Astrocyte (in vitro differentiated cells and primary cell): ENCODE measurements at regions not wholly inside any gene's neighbourhood (a gene's known extent, or its start where the extent isn't known, plus 50 kb on each side); places are given as distances from the start of the nearest gene placed in this dataset.

Experiments
- DNase-seq: peaks from one replicate; pipeline ENCODE4 v3.0.0-alpha.2; 2010; ENCODE audit warnings: low read depth
- FAIRE-seq: peaks from 2 replicates; lab custom pipeline; 2011; peaks lifted over from hg19 to GRCh38; lab: Jason Lieb, UNC
- H2AFZ ChIP-seq: 2 replicates; pipeline ENCODE4 v1.6.0; 2012; ENCODE audit warnings: low read depth, low read length, inconsistent platforms
- H3K27ac ChIP-seq: 2 replicates; pipeline ENCODE4 v1.5.1; 2011; ENCODE audit warnings: low read depth, low read length, inconsistent platforms
- H3K27me3 ChIP-seq: 2 replicates; pipeline ENCODE4 v1.6.0; 2011; ENCODE audit warnings: low read length, inconsistent platforms; ENCODE audit not compliant: insufficient read depth
- H3K36me3 ChIP-seq: 2 replicates; pipeline ENCODE4 v1.5.1; 2011; ENCODE audit warnings: low read length, inconsistent platforms; ENCODE audit not compliant: insufficient read depth
- H3K4me1 ChIP-seq: 2 replicates; pipeline ENCODE4 v1.5.1; 2011; ENCODE audit warnings: low read length, inconsistent platforms; ENCODE audit not compliant: insufficient read depth
- H3K4me2 ChIP-seq: 2 replicates; pipeline ENCODE4 v1.6.0; 2012; ENCODE audit warnings: low read length, inconsistent platforms
- H3K4me3 ChIP-seq: 2 replicates; pipeline ENCODE4 v1.5.1; 2011; ENCODE audit warnings: low read depth, mild to moderate bottlenecking, low read length, inconsistent platforms; ENCODE audit not compliant: insufficient read depth
- H3K79me2 ChIP-seq: 2 replicates; pipeline ENCODE4 v1.6.0; 2012; ENCODE audit warnings: mild to moderate bottlenecking, low read length, inconsistent platforms; ENCODE audit not compliant: insufficient read depth
- H3K9ac ChIP-seq: 2 replicates; pipeline ENCODE4 v1.6.0; 2012; ENCODE audit warnings: mild to moderate bottlenecking, low read length, inconsistent platforms
- H3K9me3 ChIP-seq: 2 replicates; pipeline ENCODE4 v1.5.1; 2012; ENCODE audit warnings: low read depth, mild to moderate bottlenecking, low read length, inconsistent platforms; ENCODE audit not compliant: insufficient read depth
- H4K20me1 ChIP-seq: 2 replicates; pipeline ENCODE4 v1.6.0; 2012; ENCODE audit warnings: low read length, inconsistent platforms; ENCODE audit not compliant: insufficient read depth
- H3K27ac Mint-ChIP-seq: one replicate; pipeline ENCODE4 v1.8.0; 2021; ENCODE audit warnings: mild to moderate bottlenecking, mixed read lengths; ENCODE audit not compliant: unreplicated experiment
- H3K27me3 Mint-ChIP-seq: one replicate; pipeline ENCODE4 v1.8.0; 2021; ENCODE audit warnings: low read depth, mixed read lengths; ENCODE audit not compliant: unreplicated experiment
- H3K36me3 Mint-ChIP-seq: one replicate; pipeline ENCODE4 v1.8.0; 2021; ENCODE audit warnings: low read depth, mixed read lengths; ENCODE audit not compliant: unreplicated experiment
- H3K4me1 Mint-ChIP-seq: one replicate; pipeline ENCODE4 v1.8.0; 2021; ENCODE audit warnings: low read depth, mixed read lengths; ENCODE audit not compliant: unreplicated experiment
- H3K4me3 Mint-ChIP-seq: one replicate; pipeline ENCODE4 v1.8.0; 2021; ENCODE audit warnings: mild to moderate bottlenecking, moderate library complexity, mixed read lengths; ENCODE audit not compliant: unreplicated experiment
- H3K9me3 Mint-ChIP-seq: one replicate; pipeline ENCODE4 v1.8.0; 2021; ENCODE audit warnings: mild to moderate bottlenecking, mixed read lengths; ENCODE audit not compliant: unreplicated experiment
- EZH2 ChIP-seq: IDR thresholded peaks from 2 replicates; pipeline ENCODE4 v1.6.1; 2012; ENCODE audit warnings: mild to moderate bottlenecking, low read length, inconsistent platforms; ENCODE audit not compliant: insufficient read depth
- TF ChIP-seq, protein P1 (sequence below): IDR thresholded peaks from 2 replicates; pipeline ENCODE4 v1.5.1; 2011; ENCODE audit warnings: low read depth, mild to moderate bottlenecking, inconsistent platforms, low read length, moderate library complexity; ENCODE audit not compliant: insufficient read depth

DNA sequence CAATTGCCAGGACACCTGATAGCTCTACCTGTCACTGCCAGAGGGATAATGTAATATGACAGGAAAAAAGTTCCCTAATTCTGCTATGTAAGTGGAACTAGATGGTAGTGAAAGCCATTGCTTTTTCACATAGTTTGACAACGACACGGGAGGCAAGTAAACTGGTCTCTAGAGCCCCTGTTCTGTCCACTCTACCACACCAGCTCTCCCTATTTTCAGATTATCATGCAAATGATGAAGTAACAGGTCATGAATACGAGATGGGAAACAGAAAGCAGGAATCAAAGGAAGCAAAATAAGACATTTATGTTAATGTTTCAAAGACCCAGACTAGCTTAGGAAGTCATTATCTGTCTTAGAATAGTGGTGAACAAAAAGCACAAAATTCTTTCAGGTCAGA lies 56.2 kb downstream of the TAF11L14 start:
- Mint-ChIP-seq H3K36me3 (no peaks in the 10 kb centered on the region), H3K27ac (no peak overlapping the region), H3K9me3 (no peaks in the 10 kb centered on the region), H3K4me3 (no peak overlapping the region), H3K27me3 (peaks cover 7% of the 10 kb centered on the region), H3K4me1 (no peaks in the 10 kb centered on the region)
- DNase-seq (no peak), FAIRE-seq (no peak)
- Histone ChIP-seq H3K79me2 (no peaks in the 10 kb centered on the region), H3K27ac (no peak overlapping the region), H2AFZ (no peak overlapping the region), H3K36me3 (no peaks in the 10 kb centered on the region), H3K9me3 (no peaks in the 10 kb centered on the region), H4K20me1 (no peaks in the 10 kb centered on the region), H3K4me2 (no peak overlapping the region), H3K4me1 (no peaks in the 10 kb centered on the region), H3K27me3 (no peaks in the 10 kb centered on the region), H3K9ac (no peak overlapping the region), H3K4me3 (no peak overlapping the region)
- TF ChIP-seq, protein P1, sequence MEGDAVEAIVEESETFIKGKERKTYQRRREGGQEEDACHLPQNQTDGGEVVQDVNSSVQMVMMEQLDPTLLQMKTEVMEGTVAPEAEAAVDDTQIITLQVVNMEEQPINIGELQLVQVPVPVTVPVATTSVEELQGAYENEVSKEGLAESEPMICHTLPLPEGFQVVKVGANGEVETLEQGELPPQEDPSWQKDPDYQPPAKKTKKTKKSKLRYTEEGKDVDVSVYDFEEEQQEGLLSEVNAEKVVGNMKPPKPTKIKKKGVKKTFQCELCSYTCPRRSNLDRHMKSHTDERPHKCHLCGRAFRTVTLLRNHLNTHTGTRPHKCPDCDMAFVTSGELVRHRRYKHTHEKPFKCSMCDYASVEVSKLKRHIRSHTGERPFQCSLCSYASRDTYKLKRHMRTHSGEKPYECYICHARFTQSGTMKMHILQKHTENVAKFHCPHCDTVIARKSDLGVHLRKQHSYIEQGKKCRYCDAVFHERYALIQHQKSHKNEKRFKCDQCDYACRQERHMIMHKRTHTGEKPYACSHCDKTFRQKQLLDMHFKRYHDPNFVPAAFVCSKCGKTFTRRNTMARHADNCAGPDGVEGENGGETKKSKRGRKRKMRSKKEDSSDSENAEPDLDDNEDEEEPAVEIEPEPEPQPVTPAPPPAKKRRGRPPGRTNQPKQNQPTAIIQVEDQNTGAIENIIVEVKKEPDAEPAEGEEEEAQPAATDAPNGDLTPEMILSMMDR, result no peak
- no peak for TF ChIP-seq EZH2

DNA sequence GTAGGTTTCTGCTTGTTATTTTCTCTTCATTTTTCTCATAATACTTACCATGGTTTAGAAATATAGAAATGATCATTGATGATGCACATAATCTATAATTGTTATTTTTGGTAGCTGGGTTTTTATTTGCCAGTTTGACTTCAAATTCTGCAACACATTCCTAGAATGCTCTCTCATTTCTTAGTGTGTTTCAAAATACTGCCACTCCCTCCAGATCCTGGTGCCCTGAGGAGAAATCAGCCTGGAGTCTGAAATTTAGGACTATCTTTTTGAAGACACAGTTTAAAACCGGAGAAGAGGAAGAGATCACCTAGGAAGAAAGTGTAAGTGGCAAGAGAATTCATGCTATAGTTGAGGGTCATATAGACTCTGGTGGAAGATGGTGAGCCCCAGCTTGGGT lies 57.5 kb downstream of the TAF11L14 start:
- Histone ChIP-seq H3K27me3 (no peaks in the 10 kb centered on the region), H3K9ac (no peak overlapping the region), H3K27ac (no peak overlapping the region), H3K79me2 (no peaks in the 10 kb centered on the region), H3K4me2 (no peak overlapping the region), H3K9me3 (no peaks in the 10 kb centered on the region), H3K4me3 (no peak overlapping the region), H2AFZ (no peak overlapping the region), H3K4me1 (no peaks in the 10 kb centered on the region), H4K20me1 (no peaks in the 10 kb centered on the region), H3K36me3 (no peaks in the 10 kb centered on the region)
- Mint-ChIP-seq H3K4me3 (no peak overlapping the region), H3K27ac (no peak overlapping the region), H3K9me3 (no peaks in the 10 kb centered on the region), H3K36me3 (no peaks in the 10 kb centered on the region), H3K27me3 (peaks cover 7% of the 10 kb centered on the region), H3K4me1 (no peaks in the 10 kb centered on the region)
- TF ChIP-seq, protein P1, result no peak
- TF ChIP-seq EZH2, result no peak
- no peak for DNase-seq
- FAIRE-seq, result no peak

DNA sequence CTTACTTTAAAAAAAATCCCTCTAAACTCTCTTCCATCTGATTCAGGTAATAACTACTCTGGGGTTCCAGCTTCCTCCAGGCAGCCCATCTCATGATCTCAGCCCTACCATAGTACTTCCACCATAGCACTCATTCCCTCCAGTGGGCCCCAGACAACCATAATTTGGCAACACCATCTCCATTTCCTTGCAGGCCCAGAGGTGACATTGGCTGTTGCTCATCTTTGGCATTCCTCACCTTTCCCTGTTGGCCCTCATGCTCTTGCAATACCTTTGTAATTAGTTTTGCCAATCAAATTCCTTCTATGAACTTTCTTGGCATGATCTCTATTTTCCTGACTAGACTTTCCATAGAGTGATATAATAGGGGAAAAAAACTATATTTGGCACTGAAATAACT lies 60.1 kb downstream of the TAF11L14 start:
- no peaks in the 10 kb centered on the region for H3K9me3 Mint-ChIP-seq
- no peaks in the 10 kb centered on the region for H3K79me2 ChIP-seq
- H3K9me3 ChIP-seq, result no peaks in the 10 kb centered on the region
- H3K27ac Mint-ChIP-seq, result no peak overlapping the region
- peaks cover 7% of the 10 kb centered on the region for H3K27me3 Mint-ChIP-seq
- H3K27ac ChIP-seq, result no peak overlapping the region
- no peak for TF ChIP-seq EZH2
- TF ChIP-seq, protein P1, result no peak
- no peaks in the 10 kb centered on the region for H3K36me3 ChIP-seq
- H3K4me2 ChIP-seq, result no peak overlapping the region
- H3K36me3 Mint-ChIP-seq, result no peaks in the 10 kb centered on the region
- H3K4me3 Mint-ChIP-seq, result no peak overlapping the region
- H3K27me3 ChIP-seq, result no peaks in the 10 kb centered on the region
- H3K4me3 ChIP-seq, result no peak overlapping the region
- H3K9ac ChIP-seq, result no peak overlapping the region
- no peaks in the 10 kb centered on the region for H4K20me1 ChIP-seq
- no peaks in the 10 kb centered on the region for H3K4me1 ChIP-seq
- FAIRE-seq, result no peak
- H2AFZ ChIP-seq, result no peak overlapping the region
- no peak for DNase-seq
- H3K4me1 Mint-ChIP-seq, result no peaks in the 10 kb centered on the region
